DMS53 (cell line): ENCODE measurements at regions not wholly inside any gene's neighbourhood (a gene's known extent, or its start where the extent isn't known, plus 50 kb on each side); places are given as distances from the start of the nearest gene placed in this dataset.
"Not testable (repeated sequence)": the region's sequence is repeated elsewhere in the genome, so short reads cannot be mapped to it uniquely, and the experiment has no call there.

Source experiments
- DNase-seq: peaks from one replicate; lab custom pipeline; 2025; lab: John Stamatoyannopoulos, UW

DNA sequence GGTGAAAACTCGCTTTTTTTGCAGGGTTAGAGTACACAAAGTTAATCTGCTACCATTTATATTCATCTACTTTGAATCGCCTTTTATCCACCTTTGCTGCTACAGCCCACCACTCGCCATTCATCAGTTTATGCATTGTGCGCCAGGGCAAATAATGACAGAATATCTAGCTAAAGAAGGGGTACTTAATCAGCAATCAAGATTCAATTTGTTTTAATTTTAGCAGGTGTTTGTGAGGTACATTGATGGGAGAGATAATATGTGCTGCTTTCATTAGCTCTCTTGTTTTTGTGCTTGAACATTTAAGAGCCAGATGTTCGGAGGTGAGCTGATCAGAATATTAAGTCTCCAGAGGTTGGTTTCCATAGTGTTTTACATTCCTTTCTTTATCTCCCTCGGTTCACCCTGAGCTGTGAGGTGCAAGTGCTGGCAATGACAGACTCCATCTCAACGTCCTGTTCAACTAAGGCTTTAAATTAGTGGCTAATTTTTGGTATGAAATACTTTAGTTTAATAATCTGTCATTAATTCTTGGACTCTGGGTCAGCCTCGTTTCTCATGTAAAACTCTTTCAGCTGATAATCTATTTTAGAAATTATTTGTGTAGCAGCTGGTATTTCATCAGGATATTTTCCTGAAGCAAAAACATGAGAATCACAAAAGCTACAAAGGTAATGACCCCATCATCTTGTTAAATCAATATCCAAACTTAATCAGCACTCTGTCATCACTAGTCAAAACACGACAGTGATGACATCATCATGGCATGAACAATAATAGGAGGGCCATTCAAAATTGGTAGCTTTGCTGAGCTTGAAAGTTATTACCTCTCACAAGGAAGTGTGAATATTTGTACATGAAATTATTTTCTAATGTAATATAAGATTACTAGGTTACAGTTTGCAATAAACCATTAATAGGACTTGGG is 479.9 kb upstream of the FANCL start:
- no peak for DNase-seq

DNA sequence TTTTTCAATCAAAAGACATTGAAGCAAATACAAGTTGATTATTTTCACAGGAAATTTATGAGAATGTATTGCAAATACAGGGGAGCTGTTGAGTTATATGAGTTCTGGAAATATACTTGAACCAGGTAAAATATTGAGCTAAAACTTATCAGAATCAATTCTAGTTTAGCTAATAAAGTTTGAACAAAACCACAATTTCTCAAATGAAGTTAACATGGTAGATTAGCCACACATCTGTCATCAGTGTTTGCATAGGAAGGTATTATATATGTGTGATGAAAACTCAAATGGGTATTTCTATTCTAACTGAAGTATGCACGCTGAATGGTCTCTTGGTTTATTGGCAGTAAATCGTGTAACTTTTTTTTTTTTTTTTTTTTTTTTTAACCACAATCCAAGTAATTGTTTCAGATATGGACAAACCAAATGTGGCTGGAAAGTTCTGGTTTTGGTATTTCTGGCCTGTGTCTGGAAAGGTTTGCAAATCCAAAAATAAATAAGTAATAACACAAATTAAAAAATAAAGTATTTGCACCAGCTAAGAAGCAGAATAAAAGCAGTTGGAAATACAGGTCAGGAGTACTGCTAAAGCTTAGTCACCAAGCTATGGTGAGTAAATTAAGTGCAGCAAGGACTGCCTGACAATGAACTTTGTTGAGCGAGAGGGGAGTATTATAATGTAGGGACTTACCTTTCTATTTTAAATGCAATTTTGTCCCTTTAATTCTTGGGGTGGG is 479.1 kb upstream of the FANCL start:
- no peak for DNase-seq

DNA sequence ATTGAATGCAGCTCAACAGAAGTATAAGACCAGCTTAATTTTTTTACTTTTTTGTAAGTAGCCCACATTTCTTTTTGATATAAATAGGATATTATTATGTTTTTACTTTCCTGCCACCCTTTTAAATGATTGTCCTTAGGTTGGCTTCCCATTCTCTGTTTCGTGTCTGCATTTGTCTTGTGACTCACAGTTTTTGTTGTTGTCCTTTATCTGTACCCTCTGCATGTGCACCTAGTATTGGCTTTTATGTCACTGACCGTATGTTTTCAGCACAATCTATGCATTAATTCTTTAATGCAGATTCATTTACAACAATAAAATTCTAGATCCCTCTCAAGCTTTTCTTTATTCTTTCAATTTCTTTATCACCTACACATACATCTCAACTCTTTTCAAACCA is 474.2 kb upstream of the FANCL start:
- no peak for DNase-seq

DNA sequence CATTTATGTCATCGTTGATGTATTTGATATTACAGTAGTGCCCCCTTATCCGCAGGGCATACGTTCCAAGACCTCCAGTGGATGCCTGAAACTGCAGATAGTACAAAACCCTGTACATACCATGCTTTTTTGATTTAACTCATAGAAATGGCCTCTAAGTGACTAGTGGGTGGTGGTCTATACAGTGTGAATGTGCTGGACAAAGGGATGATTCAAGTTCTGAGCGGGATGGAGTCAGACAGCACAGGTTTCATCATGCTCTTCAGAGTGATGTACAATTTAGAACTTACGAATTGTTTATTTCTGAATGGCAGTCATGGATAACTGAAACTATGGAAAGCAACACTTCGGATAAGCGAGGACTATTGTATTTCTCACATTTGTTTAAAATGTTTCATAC is 473.1 kb upstream of the FANCL start:
- no peak for DNase-seq

DNA sequence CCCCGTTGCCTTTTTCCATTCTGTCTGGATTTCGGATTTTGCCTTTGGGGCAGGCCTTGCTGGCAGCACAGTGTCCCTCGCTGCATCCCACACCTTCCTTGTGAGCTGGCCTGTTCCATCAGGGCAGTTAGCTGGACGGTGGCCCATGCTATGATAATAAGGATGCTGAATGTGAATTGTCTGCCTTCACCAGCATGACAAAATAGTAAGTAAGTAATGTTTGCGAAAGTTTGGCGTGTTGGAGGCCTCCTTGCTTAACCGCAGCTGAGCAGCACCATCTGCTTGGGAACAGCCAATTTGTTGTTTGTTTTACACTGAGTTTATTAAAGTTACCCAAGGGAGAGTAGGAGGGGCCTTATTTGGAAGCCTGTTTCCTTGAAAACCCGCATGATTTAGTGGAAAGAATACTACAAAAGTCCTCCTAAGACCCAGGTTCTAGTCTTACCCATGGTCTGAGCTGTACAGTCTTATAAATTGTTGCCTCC is 469.7 kb upstream of the FANCL start:
- DNase-seq, result no peak

DNA sequence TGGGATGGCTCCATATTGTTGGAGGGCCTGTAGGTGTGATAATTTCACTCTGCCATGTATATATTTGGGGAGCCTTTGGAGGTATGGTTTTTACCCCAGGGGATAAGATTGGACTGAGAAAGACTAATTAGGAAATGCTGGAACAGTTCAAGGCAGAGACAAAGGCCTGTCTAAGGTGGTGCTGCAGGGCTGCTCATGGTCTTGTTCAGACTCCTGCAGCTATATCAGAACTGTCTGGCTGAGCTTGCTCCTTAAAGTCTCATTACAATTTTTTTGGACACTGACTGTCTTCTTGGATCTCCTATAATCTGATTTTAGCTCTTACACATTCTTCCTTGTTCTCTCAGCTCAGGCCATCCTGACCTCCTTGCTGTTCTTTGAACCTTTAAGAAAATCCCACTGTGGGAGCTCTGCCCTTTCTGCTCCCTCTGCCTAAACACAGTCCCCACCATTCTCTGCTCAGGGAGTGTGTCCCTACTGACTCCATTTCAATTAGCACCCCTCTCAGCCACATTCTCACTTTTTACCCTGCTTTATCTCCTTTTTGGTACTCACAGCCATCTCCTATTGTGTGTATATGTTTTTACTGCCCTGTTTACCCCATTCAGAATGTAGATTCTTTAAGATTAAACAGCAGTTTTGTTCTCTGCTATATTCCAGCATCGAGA is 468.7 kb upstream of the FANCL start:
- DNase-seq, result no peak

DNA sequence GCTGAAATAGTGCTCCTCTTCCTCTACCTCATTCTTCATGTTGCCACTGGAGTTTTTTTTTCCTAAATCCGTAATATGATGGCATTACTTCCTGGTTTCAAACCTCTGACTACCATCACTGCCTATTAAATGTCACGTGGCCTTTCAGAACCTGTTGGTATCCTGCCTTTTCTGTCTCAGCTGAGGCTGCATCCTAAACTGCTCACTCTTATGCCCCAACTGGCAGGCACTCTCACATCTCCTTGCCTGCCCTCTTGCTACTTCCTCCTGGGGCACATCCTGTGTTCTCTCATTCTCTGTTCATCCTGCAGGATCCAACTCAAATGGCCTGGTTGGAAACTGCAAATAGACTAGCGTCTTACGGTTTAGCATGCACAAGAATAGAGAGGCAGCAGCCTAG is 468.1 kb upstream of the FANCL start:
- DNase-seq, result peak; percentile 18

DNA sequence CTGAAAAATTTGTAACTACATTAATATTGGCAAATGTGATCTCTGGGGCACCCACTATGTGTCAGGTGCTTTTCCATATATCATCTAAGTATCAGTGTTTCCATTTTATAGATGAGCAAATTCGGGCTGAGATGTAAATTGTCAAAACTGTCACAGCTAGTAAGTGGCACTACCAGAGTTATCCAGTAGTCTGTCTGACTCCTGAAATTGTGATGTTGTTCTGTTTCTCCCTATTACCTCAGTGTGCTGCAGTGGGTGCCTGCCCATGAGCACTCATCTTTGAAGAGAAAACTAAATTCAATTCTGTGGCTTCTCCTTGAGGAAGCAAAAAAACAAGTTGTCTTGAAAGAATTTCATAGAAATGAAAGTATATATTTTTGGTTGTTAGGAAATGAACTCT is 467.4 kb upstream of the FANCL start:
- peak; percentile 13 for DNase-seq

DNA sequence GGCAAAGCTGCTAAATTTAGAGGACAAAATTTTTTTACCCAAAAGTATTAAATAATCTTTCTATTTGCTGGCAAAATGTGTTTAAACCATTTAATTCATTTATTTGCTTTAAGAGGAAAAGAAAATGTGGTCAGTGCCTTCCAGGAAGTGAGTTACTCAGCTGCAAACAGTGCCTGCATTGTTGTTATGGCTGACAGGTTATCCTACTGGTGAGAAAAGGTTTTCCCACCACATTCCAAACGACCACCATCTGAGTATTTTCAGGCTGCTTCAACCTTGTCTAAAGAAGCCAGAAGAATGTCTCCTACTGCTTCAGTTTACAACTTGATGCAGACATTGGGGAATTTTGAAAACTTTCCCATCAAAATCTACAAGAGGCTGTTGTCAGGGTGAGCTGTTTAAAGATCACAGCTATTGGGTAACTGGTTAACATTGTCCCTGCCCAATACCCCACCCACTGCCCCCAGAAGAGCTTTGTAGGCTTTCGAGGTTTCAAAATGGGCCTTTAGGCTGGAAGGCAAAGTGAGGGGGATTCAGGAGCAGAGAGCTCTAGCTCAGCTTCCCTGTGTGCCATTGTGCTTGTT is 461.3 kb upstream of the FANCL start:
- peak; percentile 27 for DNase-seq

DNA sequence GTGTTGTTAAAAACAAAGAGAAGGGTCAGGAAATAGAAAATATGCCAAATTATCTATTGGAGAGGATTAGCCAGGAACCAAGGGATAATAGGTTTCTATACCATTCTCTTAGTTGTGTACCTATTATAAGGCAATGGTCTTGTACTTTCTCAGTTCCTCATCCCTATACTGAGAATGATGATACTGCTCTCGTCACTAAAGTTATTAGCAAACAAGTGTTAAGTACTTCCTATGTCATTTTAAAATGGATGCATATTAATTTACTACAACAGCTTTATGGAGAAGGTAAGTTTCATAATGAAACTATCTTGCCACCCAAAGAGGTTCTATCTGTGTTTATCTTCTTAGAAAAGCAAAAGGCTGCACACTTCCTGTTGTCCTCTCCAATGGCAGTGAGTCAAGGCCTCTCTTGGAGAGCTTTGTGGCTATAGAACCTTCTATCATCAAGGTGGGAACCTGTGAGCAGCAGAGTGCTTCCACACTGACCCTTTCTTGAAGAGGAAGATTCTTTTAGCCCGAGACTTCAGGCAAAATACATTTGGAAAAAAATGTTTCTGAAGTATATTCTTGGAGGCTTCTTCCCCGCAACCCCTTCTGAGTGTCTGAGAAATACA is 460.7 kb upstream of the FANCL start:
- DNase-seq, result peak; percentile 6

DNA sequence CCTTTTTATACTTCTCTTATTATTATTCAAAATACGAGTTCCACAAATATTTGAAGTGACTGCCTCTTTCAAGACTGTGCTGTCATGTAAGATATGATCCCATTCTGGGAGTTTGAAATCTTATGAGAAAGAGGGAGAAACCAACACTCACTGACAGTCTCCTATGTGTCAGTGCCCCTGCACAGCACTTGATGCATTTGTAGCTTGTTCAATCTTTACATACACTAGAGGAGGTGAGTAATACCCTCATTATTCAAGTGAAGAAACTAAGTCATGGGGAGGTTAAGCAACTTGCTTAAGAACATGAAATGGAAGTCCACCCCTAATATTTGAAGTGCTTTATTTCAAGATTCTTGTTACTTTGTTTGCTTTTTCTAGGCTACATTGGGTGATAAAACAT is 459.5 kb upstream of the FANCL start:
- DNase-seq, result no peak

DNA sequence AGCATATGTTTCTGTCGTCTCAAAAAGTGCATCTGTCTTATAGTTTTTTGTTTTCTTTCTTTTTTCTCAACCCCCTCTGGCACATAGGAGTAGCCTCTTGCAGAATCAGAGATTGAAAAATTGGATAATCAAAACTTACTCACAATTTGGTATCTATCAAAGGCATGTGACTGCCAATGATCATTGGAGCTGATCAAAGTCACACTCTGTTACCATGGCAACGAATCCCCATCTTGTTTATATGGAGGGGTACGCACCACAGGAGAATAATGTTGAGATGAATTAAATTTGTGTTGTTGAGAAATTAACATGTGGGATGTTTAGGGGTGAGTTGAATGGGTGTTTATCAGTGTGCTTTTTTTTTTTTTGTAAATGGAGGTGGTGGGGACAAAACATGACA is 458.3 kb upstream of the FANCL start:
- no peak for DNase-seq

DNA sequence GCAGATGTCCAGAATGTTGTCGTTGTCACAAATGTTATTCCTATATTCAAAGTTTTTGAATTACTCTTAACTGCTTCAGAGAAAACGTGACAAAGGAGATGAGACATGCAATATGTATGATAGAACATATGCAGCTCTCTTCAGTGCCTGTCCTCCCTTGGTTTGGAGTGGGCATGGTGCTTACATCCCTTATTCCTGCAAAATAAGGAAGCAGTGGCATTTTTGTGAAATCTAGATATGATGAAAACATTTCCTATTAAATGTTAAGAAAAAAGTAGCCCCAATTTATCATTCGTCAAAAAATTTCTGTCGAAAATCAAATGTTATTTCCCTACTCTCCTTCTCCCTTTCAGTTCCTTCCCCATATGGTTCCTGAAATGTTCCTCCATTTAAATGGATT is 457.5 kb upstream of the FANCL start:
- no peak for DNase-seq

DNA sequence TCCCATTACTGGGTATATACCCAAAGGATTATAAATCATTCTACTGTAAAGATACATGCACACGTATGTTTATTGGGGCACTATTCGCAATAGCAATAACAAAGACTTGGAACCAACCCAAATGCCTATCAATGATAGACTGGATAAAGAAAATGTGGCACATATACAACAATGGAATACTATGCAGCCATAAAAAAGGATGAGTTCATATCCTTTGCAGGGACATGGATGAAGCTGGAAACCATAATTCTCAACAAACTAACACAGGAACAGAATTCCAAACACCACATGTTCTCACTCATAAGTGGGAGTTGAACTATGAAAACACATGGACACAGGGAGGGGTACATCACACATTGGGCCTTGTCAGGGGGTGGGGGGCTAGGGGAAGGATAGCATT is 453.0 kb upstream of the FANCL start:
- DNase-seq, result not testable (repeated sequence)

DNA sequence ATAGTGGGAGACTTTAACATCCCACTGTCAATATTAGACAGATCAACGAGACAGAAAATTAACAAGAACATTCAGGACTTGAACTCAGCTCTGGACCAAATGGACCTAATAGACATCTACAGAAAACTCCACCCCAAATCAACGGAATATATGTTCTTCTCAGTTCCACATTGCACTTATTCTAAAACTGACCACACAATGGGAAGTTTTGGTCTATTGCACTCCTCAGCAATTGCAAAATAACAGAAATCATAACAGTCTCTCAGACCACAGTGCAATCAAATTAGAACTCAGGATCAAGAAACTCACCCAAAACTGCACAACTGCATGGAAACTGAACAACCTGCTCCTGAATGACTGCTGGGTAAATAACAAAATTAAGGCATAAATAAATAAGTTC is 449.9 kb upstream of the FANCL start:
- DNase-seq, result not testable (repeated sequence)

DNA sequence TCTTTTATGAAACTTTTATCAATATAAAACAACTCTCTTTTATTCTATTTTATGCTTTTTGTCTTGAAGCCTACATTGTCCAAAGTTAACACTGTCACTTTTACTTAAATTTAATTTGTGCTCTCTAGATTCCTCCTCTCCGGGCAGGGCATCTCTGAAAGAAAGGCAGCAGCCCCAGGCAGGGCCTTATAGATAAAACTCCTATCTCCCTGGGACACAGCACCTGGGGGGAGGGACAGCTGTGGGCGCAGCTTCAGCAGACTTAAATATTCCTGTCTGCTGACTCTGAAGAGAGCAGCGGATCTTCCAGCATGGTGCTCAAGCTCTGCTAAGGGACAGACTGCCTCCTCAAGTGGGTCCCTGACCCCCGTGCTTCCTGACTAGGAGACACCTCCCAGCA is 447.7 kb upstream of the FANCL start:
- DNase-seq, result no peak

DNA sequence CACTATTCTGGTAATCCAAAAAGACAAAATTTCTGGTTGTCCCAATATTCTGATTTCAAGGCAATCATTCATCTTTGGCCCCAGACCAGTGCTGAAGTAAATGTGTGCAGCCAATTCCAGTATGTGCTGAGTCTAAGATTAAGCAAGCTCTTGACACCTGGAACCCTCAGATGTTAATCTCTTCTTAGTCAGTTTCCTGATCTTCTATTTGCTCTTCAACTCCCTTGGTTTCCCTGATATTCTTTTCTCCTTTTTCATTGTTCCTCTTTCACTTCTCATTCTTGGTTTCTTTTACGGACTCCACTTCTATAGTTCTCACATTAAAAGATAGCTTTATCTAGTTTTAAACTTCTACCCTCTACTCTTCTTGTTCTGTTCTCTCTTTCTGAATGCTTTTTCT is 445.7 kb upstream of the FANCL start:
- DNase-seq, result no peak

DNA sequence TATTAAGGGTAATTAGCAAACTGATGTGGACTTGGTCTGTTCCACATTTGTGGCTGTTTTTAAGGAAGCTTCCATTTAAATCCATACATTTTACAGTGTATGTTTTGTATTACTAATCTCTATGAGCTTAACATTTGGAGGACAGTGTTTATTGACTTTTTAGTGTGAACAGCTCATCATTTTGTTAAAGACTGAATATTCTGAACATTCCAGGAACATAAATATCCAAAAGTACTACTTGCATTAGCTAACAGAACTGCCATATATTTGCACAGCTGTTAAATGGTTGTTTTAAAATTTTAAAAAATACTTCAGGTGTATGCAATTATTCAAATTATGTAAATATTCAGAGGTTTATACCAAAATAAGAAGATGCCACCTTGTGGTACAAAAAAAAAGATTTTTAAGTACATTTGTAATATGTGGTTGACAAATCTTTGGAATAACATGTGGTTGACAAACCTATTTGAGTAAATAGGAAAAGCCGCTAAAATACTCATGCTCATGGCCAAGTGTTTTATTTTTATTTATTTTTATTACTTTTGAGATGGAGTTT is 439.7 kb upstream of the FANCL start:
- DNase-seq, result peak; percentile 31

DNA sequence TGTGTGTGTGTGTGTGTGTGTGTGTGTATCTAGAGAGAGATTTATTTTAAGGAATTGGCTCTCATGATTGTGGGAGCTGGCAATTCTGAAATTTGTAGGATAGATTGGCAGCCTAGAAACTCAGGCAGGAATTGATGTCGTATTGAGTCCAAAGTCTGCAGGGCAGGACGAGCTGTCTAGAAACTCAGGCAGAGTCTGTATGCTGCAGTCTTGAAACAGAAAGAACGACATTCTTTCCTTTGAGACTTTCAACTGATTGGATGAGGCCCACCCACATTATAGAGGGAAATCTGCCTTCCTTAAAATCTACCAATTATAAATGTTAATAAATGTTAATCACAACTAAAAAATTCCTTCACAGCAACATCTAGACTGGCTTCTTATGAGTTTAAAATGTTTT is 436.6 kb upstream of the FANCL start:
- DNase-seq, result no peak

DNA sequence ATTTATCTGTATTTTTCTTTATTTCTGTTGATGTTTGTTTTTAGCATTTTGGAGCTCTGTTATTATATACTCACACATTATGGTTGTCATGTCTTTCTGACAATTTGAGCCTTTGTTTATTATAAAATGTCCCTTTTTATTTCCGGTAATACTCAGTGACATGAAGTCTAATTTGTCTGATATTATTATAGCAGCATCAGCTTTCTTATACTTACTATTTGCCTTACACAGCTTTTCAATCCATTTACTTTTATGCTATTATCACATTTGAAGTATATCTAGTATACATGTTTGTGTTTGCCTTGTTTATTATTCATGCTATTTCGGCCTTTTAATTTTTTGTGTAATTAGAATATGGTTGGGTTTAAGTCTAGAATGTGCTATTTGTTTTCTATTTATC is 430.6 kb upstream of the FANCL start:
- no peak for DNase-seq

DNA sequence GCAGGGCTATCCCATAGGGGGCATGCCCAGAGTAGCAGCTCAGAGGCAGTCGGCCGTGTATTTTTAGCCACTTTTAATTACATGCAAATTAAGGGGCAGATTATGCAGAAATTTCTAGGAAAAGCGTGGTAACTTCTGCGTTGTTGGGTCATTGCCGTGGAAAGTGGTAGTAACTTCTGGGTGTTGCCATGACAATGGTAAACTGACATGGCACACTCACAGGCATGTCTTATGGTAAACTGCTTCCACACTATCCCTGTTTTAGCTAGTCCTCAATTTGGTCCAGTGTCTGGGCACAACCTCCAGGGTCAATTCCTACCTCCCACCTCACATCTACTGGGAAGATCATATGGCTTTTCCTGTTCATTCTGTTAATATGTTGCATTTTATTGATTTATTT is 428.9 kb upstream of the FANCL start:
- no peak for DNase-seq
